Tibial nerve (tissue), 4 donors: ENCODE measurements at regions not wholly inside any gene's neighbourhood (a gene's known extent, or its start where the extent isn't known, plus 50 kb on each side); places are given as distances from the start of the nearest gene placed in this dataset.

Source experiments
- DNase-seq, 2 donors: peaks; one replicate each; pipeline ENCODE4 v3.0.0-alpha.2; 2019; ENCODE audit warnings: low spot score in 2 of 2
- H3K27ac ChIP-seq, 4 donors: fragments of 200-600 bp; sonication (generic) in 3 of 4; one replicate each; pipeline ENCODE4 v1.5.1; 2017 to 2019; ENCODE audit warnings: mild to moderate bottlenecking in 1 of 4
- H3K27me3 ChIP-seq, 2 donors: fragments of 200-600 bp; sonication (generic) in 1 of 2; one replicate each; pipeline versions ENCODE4 v1.5.1 to v1.6.0; 2017 to 2019
- H3K36me3 ChIP-seq, 3 donors: fragments of 200-600 bp; sonication (generic); one replicate each; pipeline ENCODE4 v1.5.1; 2018 to 2019
- H3K4me1 ChIP-seq, 4 donors: fragments of 200-600 bp; sonication (generic) in 3 of 4; one replicate each; pipeline ENCODE4 v1.5.1; 2017 to 2019
- H3K4me3 ChIP-seq, 4 donors: fragments of 200-600 bp; sonication (generic) in 3 of 4; one replicate each; pipeline ENCODE4 v1.5.1; 2017 to 2019; ENCODE audit warnings: mild to moderate bottlenecking in 1 of 4, moderate library complexity in 1 of 4
- H3K9me3 ChIP-seq, 4 donors: fragments of 200-600 bp; sonication (generic) in 3 of 4; one replicate each; pipeline ENCODE4 v1.5.1; 2017 to 2019
- CTCF ChIP-seq, 5 experiments: fragments of 200-600 bp in 3 of 5; fragments of 450-650 bp in 2 of 5; sonication (generic) in 3 of 5; IDR thresholded peaks; one replicate each; pipeline ENCODE4 v1.5.1; 2016 to 2019; ENCODE audit warnings: antibody characterized with exemption in 5 of 5, mild to moderate bottlenecking in 3 of 5, moderate library complexity in 2 of 5
- EP300 ChIP-seq, 2 donors: sonication (generic); formaldehyde crosslinking; IDR thresholded peaks; one replicate each; pipeline ENCODE4 v1.6.1; 2017; ENCODE audit warnings: antibody characterized with exemption in 2 of 2, mild to moderate bottlenecking in 1 of 2
- POLR2A ChIP-seq, 2 donors: fragments of 450-650 bp; IDR thresholded peaks; one replicate each; pipeline ENCODE4 v1.6.1; 2017; ENCODE audit warnings: antibody characterized with exemption in 2 of 2, mild to moderate bottlenecking in 2 of 2, moderate library complexity in 2 of 2
- WGBS, 2 donors: methylation state at CpG; one replicate each; pipeline ENCODE4 v1.1.5; 2018; 5-methylcytosine and 5-hydroxymethylcytosine counted together

GRCh38 chr3:177308911-177309310, 111.6 kb upstream of the TBL1XR1 start:
- H3K9me3 ChIP-seq = peaks cover 0 to 22% (median 0%) of the 10 kb centered on the region in 4 donors
- H3K27ac ChIP-seq = no peak overlapping the region
- H3K27me3 ChIP-seq = no peaks in the 10 kb centered on the region
- no peak for TF ChIP-seq POLR2A (IDR thresholded peaks at IDR 0.05)
- TF ChIP-seq CTCF (IDR thresholded peaks at IDR 0.05) = no peak
- TF ChIP-seq EP300 (IDR thresholded peaks at IDR 0.05) = no peak
- H3K36me3 ChIP-seq = no peaks in the 10 kb centered on the region
- no peak for DNase-seq
- H3K4me3 ChIP-seq = no peak overlapping the region
- 77 to 88% methylated on average over 3 of the region's 3 CpGs for WGBS, 2 donors
- no peaks in the 10 kb centered on the region for H3K4me1 ChIP-seq

- Histone ChIP-seq H3K27ac (no peak overlapping the region), H3K9me3 (peaks cover 0 to 22% (median 0%) of the 10 kb centered on the region in 4 donors), H3K36me3 (no peaks in the 10 kb centered on the region), H3K27me3 (no peaks in the 10 kb centered on the region), H3K4me3 (no peak overlapping the region), H3K4me1 (no peaks in the 10 kb centered on the region)
- 92 to 93% methylated on average over 5 of the region's 5 CpGs for WGBS, 2 donors
- DNase-seq = no peak
- no peak for TF ChIP-seq CTCF (IDR thresholded peaks at IDR 0.05)
Observed at GRCh38 chr3:177312491-177312890, 115.2 kb upstream of the TBL1XR1 start.

- Histone ChIP-seq H3K27me3 (no peaks in the 10 kb centered on the region), H3K4me3 (no peak overlapping the region), H3K27ac (no peak overlapping the region), H3K4me1 (no peaks in the 10 kb centered on the region), H3K9me3 (peaks cover 0 to 17% (median 0%) of the 10 kb centered on the region in 4 donors), H3K36me3 (no peaks in the 10 kb centered on the region)
- TF ChIP-seq EP300 (IDR thresholded peaks at IDR 0.05) (no peak), POLR2A (IDR thresholded peaks at IDR 0.05) (no peak), CTCF (IDR thresholded peaks at IDR 0.05) (no peak)
- 97 to 98% methylated on average over 3 of the region's 3 CpGs for WGBS, 2 donors
- no peak for DNase-seq
Observed at GRCh38 chr3:177314897-177315296, 117.6 kb upstream of the TBL1XR1 start.

- 85 to 87% methylated on average over 2 of the region's 2 CpGs for WGBS, 2 donors
Observed at GRCh38 chr3:177317247-177317646, 120.0 kb upstream of the TBL1XR1 start.

GRCh38 chr3:177318559-177318958, 121.3 kb upstream of the TBL1XR1 start:
- Histone ChIP-seq H3K4me3 (no peak overlapping the region), H3K4me1 (peaks cover 0 to 6% (median 2%) of the 10 kb centered on the region in 4 donors), H3K9me3 (no peaks in the 10 kb centered on the region), H3K36me3 (no peaks in the 10 kb centered on the region), H3K27ac (no peak overlapping the region), H3K27me3 (no peaks in the 10 kb centered on the region)
- no peak for DNase-seq
- 96 to 98% methylated on average over 1 of the region's 1 CpG for WGBS, 2 donors
- TF ChIP-seq POLR2A (IDR thresholded peaks at IDR 0.05) (no peak), CTCF (IDR thresholded peaks at IDR 0.05) (no peak), EP300 (IDR thresholded peaks at IDR 0.05) (no peak)

More at GRCh38 chr3:177317247-177317646, 120.0 kb upstream of the TBL1XR1 start:
- no peaks in the 10 kb centered on the region for H3K27me3 ChIP-seq
- peaks cover 0 to 6% (median 2%) of the 10 kb centered on the region in 4 donors for H3K4me1 ChIP-seq
- no peak for DNase-seq
- H3K27ac ChIP-seq = no peak overlapping the region
- H3K4me3 ChIP-seq = no peak overlapping the region
- no peaks in the 10 kb centered on the region for H3K36me3 ChIP-seq
- no peaks in the 10 kb centered on the region for H3K9me3 ChIP-seq
- no peak for TF ChIP-seq CTCF (IDR thresholded peaks at IDR 0.05)
- TF ChIP-seq POLR2A (IDR thresholded peaks at IDR 0.05) = no peak
- TF ChIP-seq EP300 (IDR thresholded peaks at IDR 0.05) = no peak
